AG10803 (cell line): ENCODE measurements at regions not wholly inside any gene's neighbourhood (a gene's known extent, or its start where the extent isn't known, plus 50 kb on each side); places are given as distances from the start of the nearest gene placed in this dataset.

ENCODE experiments used
- DNase-seq: peaks from one replicate; pipeline ENCODE4 v3.0.0; 2010; ENCODE audit warnings: low read depth
- H3K4me3 ChIP-seq: 2 replicates; pipeline ENCODE4 v1.5.1; 2011; ENCODE audit warnings: mild to moderate bottlenecking, low read length, control low read depth
- CTCF ChIP-seq: conservative IDR thresholded peaks from 2 replicates; pipeline ENCODE4 v1.5.1; 2011; ENCODE audit warnings: mild to moderate bottlenecking, low read length, control low read depth, inconsistent platforms

GRCh38 chr2:40507432-40507831 is 55.5 kb upstream of the SLC8A1 start:
- no peak for DNase-seq
- H3K4me3 ChIP-seq: no peak overlapping the region

GRCh38 chr2:40510304-40510703 is 58.4 kb upstream of the SLC8A1 start:
- H3K4me3 ChIP-seq: no peak overlapping the region
- no peak for TF ChIP-seq CTCF
- DNase-seq: no peak

More at GRCh38 chr2:40507432-40507831, 55.5 kb upstream of the SLC8A1 start:
- no peak for TF ChIP-seq CTCF

GRCh38 chr2:40511661-40512213 is 59.8 kb upstream of the SLC8A1 start:
- TF ChIP-seq CTCF: no peak
- H3K4me3 ChIP-seq: peak overlapping the region; percentile 33
- peak; percentile 95 for DNase-seq

- no peak for TF ChIP-seq CTCF
- H3K4me3 ChIP-seq: no peak overlapping the region
- DNase-seq: no peak
Measured at GRCh38 chr2:40512256-40512655, 60.4 kb upstream of the SLC8A1 start.

GRCh38 chr2:40513201-40513600 is 61.3 kb upstream of the SLC8A1 start:
- no peak for TF ChIP-seq CTCF
- DNase-seq: no peak
- no peak overlapping the region for H3K4me3 ChIP-seq

- no peak overlapping the region for H3K4me3 ChIP-seq
- no peak for TF ChIP-seq CTCF
- no peak for DNase-seq
Measured at GRCh38 chr2:40516604-40517003, 64.7 kb upstream of the SLC8A1 start.

- no peak for DNase-seq
Measured at GRCh38 chr2:40528564-40528963, 76.7 kb upstream of the SLC8A1 start.

More at GRCh38 chr2:40528564-40528963, 76.7 kb upstream of the SLC8A1 start:
- TF ChIP-seq CTCF: no peak
- no peak overlapping the region for H3K4me3 ChIP-seq
